Activated CD8-positive, alpha-beta T cell treated with anti-CD3 and anti-CD28 coated beads, Interleukin-2, amount 10 ng/mL, durations not matched to agents 7 days and 5 days (primary cell): ENCODE measurements at regions not wholly inside any gene's neighbourhood (a gene's known extent, or its start where the extent isn't known, plus 50 kb on each side); places are given as distances from the start of the nearest gene placed in this dataset.

Source experiments
- ATAC-seq: fragments of 150-1000 bp; cut with Tn5 transposase; one replicate; pipeline ENCODE4 v1.10.0; 2021; ENCODE audit warnings: moderate library complexity
- CTCF ChIA-PET: fragments of 350-600 bp; sonication (Branson Sonifier 250); formaldehyde crosslinking; loops from one replicate; lab custom pipeline; 2021; ENCODE audit warnings: antibody characterized with exemption; lab: Charles Lee
- POLR2A ChIA-PET: fragments of 350-600 bp; sonication (Branson Sonifier 250); formaldehyde crosslinking; loops from one replicate; lab custom pipeline; 2021; ENCODE audit warnings: antibody characterized with exemption; lab: Charles Lee
- DNase-seq: peaks from one replicate; pipeline ENCODE4 v3.0.0-alpha.2; 2020
- H3K27ac Mint-ChIP-seq: one replicate; pipeline ENCODE4 v1.8.0; 2021; ENCODE audit warnings: mild to moderate bottlenecking, mixed read lengths
- H3K27me3 Mint-ChIP-seq: one replicate; pipeline ENCODE4 v1.8.0; 2021; ENCODE audit warnings: low read depth, mixed read lengths
- H3K36me3 Mint-ChIP-seq: one replicate; pipeline ENCODE4 v1.8.0; 2021; ENCODE audit warnings: low read depth, mixed read lengths
- H3K4me1 Mint-ChIP-seq: one replicate; pipeline ENCODE4 v1.8.0; 2021; ENCODE audit warnings: low read depth, mixed read lengths
- H3K4me3 Mint-ChIP-seq: one replicate; pipeline ENCODE4 v1.8.0; 2021; ENCODE audit warnings: mild to moderate bottlenecking, mixed read lengths
- H3K9me3 Mint-ChIP-seq: one replicate; pipeline ENCODE4 v1.8.0; 2022; ENCODE audit warnings: mixed read lengths; ENCODE audit not compliant: insufficient read depth

DNA sequence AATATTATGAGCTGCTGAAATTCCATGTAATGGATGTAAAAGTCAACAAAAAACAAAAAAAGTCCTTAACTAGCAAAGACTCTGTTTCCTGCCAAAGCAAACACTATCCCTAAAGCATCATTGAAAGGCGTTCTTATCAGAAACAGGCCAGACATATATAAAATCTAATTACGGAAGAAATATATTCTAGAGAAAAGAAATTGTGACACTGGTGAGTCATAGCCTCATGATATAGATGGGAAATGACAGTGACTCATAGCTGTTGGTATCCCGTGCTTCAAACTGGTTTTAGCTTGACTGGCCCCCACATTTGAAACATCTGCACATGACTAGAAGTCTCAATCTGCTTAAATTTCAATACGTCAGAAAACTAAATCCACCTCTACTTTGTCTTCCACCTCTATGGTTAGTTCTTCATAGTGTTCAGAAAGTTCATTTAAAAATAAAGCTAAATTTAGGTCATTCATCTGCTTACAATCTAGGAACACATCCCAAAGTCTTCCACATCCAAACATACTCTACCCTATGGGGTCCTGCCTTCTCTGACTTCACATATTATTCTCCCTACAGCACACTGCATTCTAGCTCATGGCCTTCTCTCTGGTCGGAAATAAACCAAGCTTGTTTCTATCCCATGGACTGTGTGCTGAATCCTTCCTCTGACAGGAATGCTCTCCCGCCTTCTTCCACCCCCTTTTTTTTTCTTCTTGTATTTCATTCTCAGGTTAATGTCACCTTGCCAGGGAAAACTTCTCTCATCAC, 456.3 kb upstream of the ARRDC4 start:
- ATAC-seq (no peak), DNase-seq (no peak)
- H3K27ac Mint-ChIP-seq, result no peak overlapping the region
- H3K4me3 Mint-ChIP-seq, result no peak overlapping the region
- CTCF ChIA-PET, result no interaction called here
- peaks cover 5% of the 10 kb centered on the region for H3K9me3 Mint-ChIP-seq
- H3K4me1 Mint-ChIP-seq, result no peaks in the 10 kb centered on the region
- H3K36me3 Mint-ChIP-seq, result no peaks in the 10 kb centered on the region
- H3K27me3 Mint-ChIP-seq, result no peaks in the 10 kb centered on the region
- POLR2A ChIA-PET, result no interaction called here

DNA sequence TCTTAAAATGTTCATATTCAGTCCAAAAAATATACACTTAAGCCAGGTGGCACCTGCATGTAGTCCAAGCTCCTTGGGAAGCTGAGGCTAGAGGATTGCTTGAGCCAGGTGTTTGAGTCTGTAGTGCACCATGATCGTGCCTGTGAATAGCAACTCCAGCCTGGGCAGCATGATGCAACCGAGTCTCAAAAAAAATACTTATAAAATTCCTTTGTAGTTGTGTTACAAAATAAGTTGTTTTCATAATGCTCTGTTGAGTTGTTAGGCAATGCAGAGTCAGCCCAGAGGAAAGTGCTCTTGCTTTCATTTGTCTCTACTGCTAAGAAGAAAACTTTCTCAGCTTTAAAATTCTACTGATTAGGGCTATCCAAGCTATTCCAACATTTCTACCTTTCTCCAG, 442.8 kb upstream of the ARRDC4 start:
- DNase-seq (no peak), ATAC-seq (no peak)
- ChIA-PET CTCF (no interaction called here), POLR2A (no interaction called here)
- Mint-ChIP-seq H3K4me1 (no peaks in the 10 kb centered on the region), H3K4me3 (no peak overlapping the region), H3K9me3 (no peaks in the 10 kb centered on the region), H3K27ac (no peak overlapping the region), H3K27me3 (no peaks in the 10 kb centered on the region), H3K36me3 (no peaks in the 10 kb centered on the region)

DNA sequence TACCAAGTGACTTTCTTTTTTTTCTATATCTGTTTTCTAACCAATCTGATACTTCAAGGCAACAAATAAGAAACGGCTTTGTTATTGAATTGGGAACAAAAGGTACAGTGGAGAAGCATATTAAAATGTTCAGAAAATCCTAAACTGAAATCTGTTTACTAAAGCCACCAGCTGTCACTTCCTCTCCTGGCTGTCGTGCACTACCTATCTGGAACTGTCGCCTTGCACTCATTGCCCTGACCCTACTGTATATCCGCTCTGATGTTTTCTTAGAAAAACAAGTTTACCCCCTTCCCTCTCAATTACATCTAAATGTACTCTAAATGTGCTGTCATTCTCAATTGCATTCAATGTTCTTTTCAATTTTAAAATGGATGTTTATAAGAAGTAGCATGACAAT, 439.8 kb upstream of the ARRDC4 start:
- Mint-ChIP-seq H3K27me3 (no peaks in the 10 kb centered on the region), H3K36me3 (no peaks in the 10 kb centered on the region), H3K4me1 (no peaks in the 10 kb centered on the region), H3K4me3 (no peak overlapping the region), H3K27ac (no peak overlapping the region), H3K9me3 (no peaks in the 10 kb centered on the region)
- ChIA-PET POLR2A (no interaction called here), CTCF (no interaction called here)
- DNase-seq, result no peak
- no peak for ATAC-seq

DNA sequence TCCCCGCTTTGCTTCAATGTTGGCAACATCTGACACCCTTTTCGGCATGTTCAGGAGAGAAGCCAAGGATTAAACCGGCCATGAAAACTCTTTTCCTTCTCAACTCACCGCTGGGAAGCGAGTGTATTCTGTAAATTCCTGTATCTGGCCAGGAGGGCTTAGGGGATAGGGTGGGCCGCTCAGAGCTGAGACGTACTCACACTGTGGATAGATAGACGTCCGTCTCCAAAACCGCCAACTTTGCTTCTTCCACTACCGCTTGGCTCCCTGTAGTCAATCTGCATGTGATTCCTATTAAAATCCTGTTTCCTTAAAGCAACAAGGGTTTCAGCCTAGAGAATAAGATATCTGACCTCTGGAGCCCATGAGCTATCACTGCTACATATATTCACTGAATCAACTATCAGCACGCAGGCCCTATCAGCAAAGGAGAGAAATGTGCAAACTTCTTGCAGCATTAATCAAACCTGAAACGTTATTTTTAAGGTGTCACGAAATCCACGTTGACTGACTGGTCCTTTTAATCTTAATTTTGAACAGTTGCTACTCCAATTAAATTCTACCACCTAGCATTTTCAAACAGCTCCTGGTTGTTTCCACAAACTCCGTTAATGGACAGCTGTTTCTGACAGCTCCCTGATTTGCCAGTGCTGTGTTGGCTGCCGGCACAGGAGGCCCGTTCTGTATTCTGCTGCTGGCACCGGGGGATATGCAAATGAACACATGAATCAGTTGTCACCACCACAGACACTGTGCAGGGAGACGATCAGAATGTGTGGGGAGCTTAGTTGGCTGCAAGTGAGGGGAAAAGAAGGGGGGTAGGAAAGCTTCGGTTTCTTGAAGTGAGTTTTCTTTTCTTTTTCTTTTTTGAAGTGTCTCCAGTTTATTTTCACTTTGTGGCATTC, 438.9 kb upstream of the ARRDC4 start:
- DNase-seq (no peak), ATAC-seq (no peak)
- no peaks in the 10 kb centered on the region for H3K36me3 Mint-ChIP-seq
- CTCF ChIA-PET, result no interaction called here
- H3K9me3 Mint-ChIP-seq, result no peaks in the 10 kb centered on the region
- POLR2A ChIA-PET, result no interaction called here
- no peak overlapping the region for H3K4me3 Mint-ChIP-seq
- H3K27me3 Mint-ChIP-seq, result no peaks in the 10 kb centered on the region
- H3K4me1 Mint-ChIP-seq, result no peaks in the 10 kb centered on the region
- no peak overlapping the region for H3K27ac Mint-ChIP-seq

DNA sequence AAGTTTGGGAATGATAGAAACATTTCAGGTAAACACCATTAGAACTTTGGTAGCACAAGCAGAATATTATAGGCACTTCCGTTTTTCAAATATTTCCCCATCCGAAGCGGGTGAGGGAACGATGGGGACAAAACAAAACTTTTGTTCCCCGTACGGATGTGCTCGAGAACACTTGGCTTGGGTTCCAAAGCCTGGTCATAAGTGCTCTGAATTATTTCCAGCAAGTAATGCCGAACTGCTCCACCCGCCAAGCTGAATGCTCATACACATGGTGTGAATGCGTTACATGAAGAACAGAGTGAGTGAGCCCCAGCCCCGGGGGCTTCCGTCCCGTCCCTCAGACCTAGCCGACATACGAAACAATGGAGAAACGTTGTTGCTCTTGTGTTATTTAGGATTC, 438.2 kb upstream of the ARRDC4 start:
- no peaks in the 10 kb centered on the region for H3K4me1 Mint-ChIP-seq
- H3K36me3 Mint-ChIP-seq, result no peaks in the 10 kb centered on the region
- ChIA-PET CTCF (no interaction called here), POLR2A (no interaction called here)
- H3K4me3 Mint-ChIP-seq, result no peak overlapping the region
- no peak for DNase-seq
- H3K27me3 Mint-ChIP-seq, result no peaks in the 10 kb centered on the region
- no peak overlapping the region for H3K27ac Mint-ChIP-seq
- no peak for ATAC-seq
- H3K9me3 Mint-ChIP-seq, result no peaks in the 10 kb centered on the region

DNA sequence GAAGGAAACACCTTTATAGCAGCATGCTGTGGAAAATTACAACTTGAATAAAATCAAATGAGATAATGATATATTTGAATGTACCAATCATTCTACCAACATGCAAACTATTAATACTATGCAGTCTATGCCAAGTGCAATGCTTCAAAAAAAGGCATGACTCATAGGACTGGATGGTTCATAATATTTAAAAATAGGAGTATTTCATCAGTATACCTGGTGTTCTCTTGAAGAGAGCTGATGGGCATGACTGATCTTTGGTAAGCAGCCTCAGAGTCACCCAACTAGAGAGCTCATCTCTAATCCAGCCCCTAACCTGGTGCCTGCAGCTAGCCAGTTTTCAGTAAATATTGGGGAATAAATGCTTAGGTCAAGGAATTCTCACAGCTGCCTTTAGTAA, 434.7 kb upstream of the ARRDC4 start:
- Mint-ChIP-seq H3K4me1 (no peaks in the 10 kb centered on the region), H3K27me3 (no peaks in the 10 kb centered on the region), H3K4me3 (no peak overlapping the region), H3K36me3 (no peaks in the 10 kb centered on the region), H3K9me3 (no peaks in the 10 kb centered on the region), H3K27ac (no peak overlapping the region)
- CTCF ChIA-PET, result no interaction called here
- POLR2A ChIA-PET, result no interaction called here
- no peak for ATAC-seq
- DNase-seq, result no peak

DNA sequence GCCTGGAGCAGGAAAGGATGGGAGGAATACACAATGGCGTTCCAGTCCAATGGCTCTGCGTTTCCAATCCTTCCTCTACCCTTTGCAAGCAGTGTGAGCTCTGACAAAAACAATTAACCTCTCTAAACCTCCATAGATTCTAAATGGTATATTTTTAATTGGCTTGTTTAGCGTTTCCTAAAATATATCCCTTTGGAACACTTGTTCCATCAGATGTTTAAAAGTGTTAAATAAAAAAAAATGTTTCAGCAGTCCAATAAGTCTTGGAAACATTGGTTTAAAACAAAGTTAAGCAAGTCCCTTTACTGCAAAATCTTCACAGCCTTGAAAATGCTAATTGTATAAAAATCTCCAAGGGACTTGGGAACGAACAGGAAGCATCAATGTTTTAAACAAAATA, 432.3 kb upstream of the ARRDC4 start:
- DNase-seq, result no peak
- Mint-ChIP-seq H3K36me3 (no peaks in the 10 kb centered on the region), H3K27ac (no peak overlapping the region), H3K9me3 (peaks cover 3% of the 10 kb centered on the region), H3K4me3 (no peak overlapping the region), H3K4me1 (no peaks in the 10 kb centered on the region), H3K27me3 (no peaks in the 10 kb centered on the region)
- ATAC-seq, result no peak
- ChIA-PET CTCF (no interaction called here), POLR2A (interaction anchor here (0.7 kb wide), 1 partner anchor 488 kb away, joined by 3 read pairs; no protein-coding TSS in a partner anchor)

DNA sequence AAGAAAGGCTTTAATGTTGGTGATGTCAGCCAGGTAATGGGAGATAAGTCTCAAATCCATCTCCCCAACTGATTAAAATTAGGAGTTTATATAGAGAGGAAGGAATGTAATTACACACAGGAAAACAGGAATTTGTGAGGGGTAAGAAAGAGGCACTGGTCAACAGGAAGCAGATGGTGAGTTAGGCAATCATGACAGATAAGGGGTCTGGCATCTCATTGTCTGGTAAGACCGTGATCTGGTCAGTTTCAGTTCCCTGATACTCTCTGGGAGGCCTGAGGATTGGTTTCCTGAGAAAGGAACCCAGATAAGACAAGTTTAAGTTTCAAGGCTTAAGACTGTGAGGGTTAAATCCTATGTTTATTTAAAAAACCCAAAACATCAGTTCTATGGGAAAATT, 414.7 kb upstream of the ARRDC4 start:
- POLR2A ChIA-PET, result no interaction called here
- Mint-ChIP-seq H3K36me3 (no peaks in the 10 kb centered on the region), H3K4me3 (no peak overlapping the region), H3K9me3 (no peaks in the 10 kb centered on the region), H3K27me3 (no peaks in the 10 kb centered on the region), H3K27ac (no peak overlapping the region), H3K4me1 (no peaks in the 10 kb centered on the region)
- no peak for ATAC-seq
- DNase-seq, result no peak
- CTCF ChIA-PET, result no interaction called here

DNA sequence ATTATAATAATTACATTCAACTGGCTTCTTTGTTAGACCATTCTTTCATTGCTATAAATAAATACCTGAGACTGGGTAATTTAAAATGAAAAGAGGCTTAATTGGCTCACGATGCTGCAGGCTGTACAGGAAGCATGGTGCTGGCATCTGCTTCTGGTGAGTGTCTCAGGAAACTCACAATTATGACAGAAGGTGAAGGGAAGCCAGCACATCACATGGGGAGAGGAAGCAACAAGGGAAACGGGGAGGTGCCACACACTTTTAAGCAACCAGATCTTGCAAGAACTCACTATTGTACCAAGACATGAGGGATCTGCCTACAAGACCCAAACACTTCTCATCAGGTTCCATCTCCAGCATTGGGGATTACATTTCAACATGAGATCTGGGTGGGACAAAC, 413.1 kb upstream of the ARRDC4 start:
- H3K4me1 Mint-ChIP-seq, result no peaks in the 10 kb centered on the region
- H3K9me3 Mint-ChIP-seq, result peaks cover 4% of the 10 kb centered on the region
- no peaks in the 10 kb centered on the region for H3K27me3 Mint-ChIP-seq
- no peaks in the 10 kb centered on the region for H3K36me3 Mint-ChIP-seq
- ChIA-PET POLR2A (no interaction called here), CTCF (no interaction called here)
- no peak for ATAC-seq
- DNase-seq, result no peak
- no peak overlapping the region for H3K27ac Mint-ChIP-seq
- H3K4me3 Mint-ChIP-seq, result no peak overlapping the region

DNA sequence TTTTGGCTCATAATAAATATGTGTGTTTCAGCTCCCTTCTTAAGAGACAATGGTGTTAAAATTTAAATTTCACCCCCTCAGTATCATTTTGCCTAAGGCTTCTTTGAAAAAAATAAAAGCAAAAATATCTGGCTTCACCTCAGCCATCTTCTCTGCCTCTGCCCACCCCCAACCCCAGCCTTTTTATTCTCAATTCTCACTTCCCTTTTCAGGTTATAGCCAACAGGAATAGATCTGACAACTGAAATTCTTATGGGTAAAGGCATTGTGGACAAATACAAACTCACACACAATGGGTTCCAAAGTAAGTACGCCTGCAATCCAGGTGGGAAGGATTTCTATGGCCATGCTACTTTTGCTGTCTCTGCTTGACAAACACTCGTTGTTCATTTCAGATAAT, 399.0 kb upstream of the ARRDC4 start:
- no peak overlapping the region for H3K27ac Mint-ChIP-seq
- POLR2A ChIA-PET, result no interaction called here
- CTCF ChIA-PET, result no interaction called here

DNA sequence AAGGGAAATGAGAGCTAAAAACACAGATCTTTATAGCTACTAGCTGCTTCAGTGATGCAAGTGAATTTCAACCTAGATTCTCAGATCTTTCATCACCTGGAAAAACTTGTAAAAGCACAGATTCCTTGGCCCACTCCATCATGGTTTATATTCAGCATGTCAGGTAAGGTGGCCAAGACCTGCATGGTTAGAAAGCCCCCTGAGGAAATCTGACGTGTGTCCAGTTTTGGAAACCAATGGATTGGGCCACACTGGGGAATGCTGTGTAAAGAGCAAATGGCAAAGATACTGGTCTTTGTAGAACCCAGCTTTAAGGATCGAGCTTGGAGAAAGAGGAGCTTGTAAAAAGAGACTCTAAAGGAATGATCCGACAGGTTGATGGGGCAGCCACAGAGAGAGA, 397.0 kb upstream of the ARRDC4 start:
- Mint-ChIP-seq H3K9me3 (no peaks in the 10 kb centered on the region), H3K36me3 (no peaks in the 10 kb centered on the region), H3K4me3 (no peak overlapping the region), H3K27ac (no peak overlapping the region), H3K27me3 (no peaks in the 10 kb centered on the region), H3K4me1 (no peaks in the 10 kb centered on the region)
- ChIA-PET CTCF (no interaction called here), POLR2A (no interaction called here)
- DNase-seq (no peak), ATAC-seq (no peak)

More for the DNA sequence above, 399.0 kb upstream of the ARRDC4 start:
- Mint-ChIP-seq H3K36me3 (no peaks in the 10 kb centered on the region), H3K4me3 (no peak overlapping the region), H3K27me3 (no peaks in the 10 kb centered on the region), H3K9me3 (no peaks in the 10 kb centered on the region), H3K4me1 (no peaks in the 10 kb centered on the region)
- ATAC-seq (no peak), DNase-seq (no peak)

DNA sequence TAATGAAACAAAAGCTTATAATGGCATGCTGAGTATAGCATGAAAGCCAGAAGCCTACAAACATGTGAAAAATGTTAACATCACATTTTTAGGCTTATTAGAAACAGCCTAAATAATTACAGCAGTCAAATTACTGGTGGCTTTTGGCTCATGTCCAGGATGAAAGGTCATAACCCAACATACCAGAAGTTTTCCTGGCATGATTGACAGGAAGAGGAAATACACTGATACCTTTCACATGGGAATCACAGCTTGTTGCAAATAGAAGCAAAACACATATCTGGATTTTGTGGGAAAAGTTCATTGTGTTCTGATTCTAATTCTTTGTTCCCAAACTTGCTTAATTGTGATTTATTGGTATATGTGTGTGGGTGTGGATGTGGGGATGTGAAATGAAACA, 393.5 kb upstream of the ARRDC4 start:
- no peak overlapping the region for H3K27ac Mint-ChIP-seq

More for the DNA sequence above, 393.5 kb upstream of the ARRDC4 start:
- H3K4me3 Mint-ChIP-seq, result no peak overlapping the region
- ChIA-PET POLR2A (no interaction called here), CTCF (no interaction called here)
- no peaks in the 10 kb centered on the region for H3K4me1 Mint-ChIP-seq
- H3K27me3 Mint-ChIP-seq, result no peaks in the 10 kb centered on the region
- ATAC-seq, result no peak
- H3K36me3 Mint-ChIP-seq, result no peaks in the 10 kb centered on the region
- no peaks in the 10 kb centered on the region for H3K9me3 Mint-ChIP-seq
- no peak for DNase-seq
